Mesothelial cell of epicardium (in vitro differentiated cells): ENCODE measurements at regions not wholly inside any gene's neighbourhood (a gene's known extent, or its start where the extent isn't known, plus 50 kb on each side); places are given as distances from the start of the nearest gene placed in this dataset.

ENCODE experiments used
- DNase-seq, 2 experiments: peaks; one replicate each; pipeline ENCODE4 v3.0.0; 2021; ENCODE audit warnings: low spot score in 2 of 2; ENCODE audit not compliant: unreplicated experiment in 2 of 2
- H3K27ac Mint-ChIP-seq: 2 replicates; pipeline ENCODE4 v1.8.0; 2021; ENCODE audit warnings: mixed read lengths
- H3K27me3 Mint-ChIP-seq: 2 replicates; pipeline ENCODE4 v1.8.0; 2021; ENCODE audit warnings: low read depth, mixed read lengths
- H3K36me3 Mint-ChIP-seq: 2 replicates; pipeline ENCODE4 v1.8.0; 2021; ENCODE audit warnings: mixed read lengths
- H3K4me1 Mint-ChIP-seq: 2 replicates; pipeline ENCODE4 v1.8.0; 2021; ENCODE audit warnings: mixed read lengths
- H3K4me3 Mint-ChIP-seq: 2 replicates; pipeline ENCODE4 v1.8.0; 2021; ENCODE audit warnings: mild to moderate bottlenecking, moderate library complexity, mixed read lengths
- H3K9me3 Mint-ChIP-seq: 2 replicates; pipeline ENCODE4 v1.8.0; 2021; ENCODE audit warnings: mixed read lengths
- CTCF ChIP-seq: fragments of 200-600 bp; sonication (generic); IDR thresholded peaks from one replicate; pipeline ENCODE4 v1.5.0; 2021; ENCODE audit warnings: antibody characterized with exemption; ENCODE audit not compliant: unreplicated experiment

GRCh38 chr5:96043446-96043845 is 81.8 kb upstream of the ELL2 start:
- peaks cover 1% of the 10 kb centered on the region for H3K36me3 Mint-ChIP-seq
- no peak for DNase-seq

GRCh38 chr5:96037128-96037527 is 75.5 kb upstream of the ELL2 start:
- peaks cover 4% of the 10 kb centered on the region for H3K36me3 Mint-ChIP-seq
- no peak for TF ChIP-seq CTCF

More at GRCh38 chr5:96043446-96043845, 81.8 kb upstream of the ELL2 start:
- Mint-ChIP-seq H3K27me3 (no peaks in the 10 kb centered on the region), H3K9me3 (peaks cover 22% of the 10 kb centered on the region), H3K27ac (no peak overlapping the region), H3K4me3 (no peak overlapping the region), H3K4me1 (no peaks in the 10 kb centered on the region)
- no peak for TF ChIP-seq CTCF

GRCh38 chr5:96036301-96036700 is 74.7 kb upstream of the ELL2 start:
- no peaks in the 10 kb centered on the region for H3K4me1 Mint-ChIP-seq

More at GRCh38 chr5:96037128-96037527, 75.5 kb upstream of the ELL2 start:
- Mint-ChIP-seq H3K9me3 (peaks cover 37% of the 10 kb centered on the region), H3K27ac (no peak overlapping the region), H3K4me1 (no peaks in the 10 kb centered on the region), H3K27me3 (no peaks in the 10 kb centered on the region), H3K4me3 (no peak overlapping the region)
- DNase-seq, result no peak

GRCh38 chr5:96035796-96036195 is 74.1 kb upstream of the ELL2 start:
- no peak for DNase-seq
- Mint-ChIP-seq H3K4me3 (no peak overlapping the region), H3K27me3 (no peaks in the 10 kb centered on the region), H3K27ac (no peak overlapping the region), H3K36me3 (peaks cover 4% of the 10 kb centered on the region), H3K4me1 (no peaks in the 10 kb centered on the region), H3K9me3 (peaks cover 33% of the 10 kb centered on the region)
- TF ChIP-seq CTCF, result no peak

More at GRCh38 chr5:96036301-96036700, 74.7 kb upstream of the ELL2 start:
- Mint-ChIP-seq H3K4me3 (no peak overlapping the region), H3K9me3 (peaks cover 37% of the 10 kb centered on the region), H3K36me3 (peaks cover 4% of the 10 kb centered on the region), H3K27ac (no peak overlapping the region), H3K27me3 (no peaks in the 10 kb centered on the region)
- TF ChIP-seq CTCF, result no peak
- DNase-seq, result no peak

GRCh38 chr5:96033116-96033515 is 71.5 kb upstream of the ELL2 start:
- no peak for DNase-seq
- Mint-ChIP-seq H3K27me3 (no peaks in the 10 kb centered on the region), H3K4me3 (no peak overlapping the region), H3K4me1 (no peaks in the 10 kb centered on the region), H3K9me3 (peaks cover 19% of the 10 kb centered on the region), H3K36me3 (peaks cover 2% of the 10 kb centered on the region), H3K27ac (no peak overlapping the region)
- no peak for TF ChIP-seq CTCF

GRCh38 chr5:96031811-96032261 is 70.2 kb upstream of the ELL2 start:
- TF ChIP-seq CTCF, result no peak

More at GRCh38 chr5:96031811-96032261, 70.2 kb upstream of the ELL2 start:
- H3K27me3 Mint-ChIP-seq, result no peaks in the 10 kb centered on the region
- H3K4me3 Mint-ChIP-seq, result no peak overlapping the region
- no peak for DNase-seq
- H3K9me3 Mint-ChIP-seq, result peaks cover 19% of the 10 kb centered on the region
- peaks cover 2% of the 10 kb centered on the region for H3K36me3 Mint-ChIP-seq
- no peak overlapping the region for H3K27ac Mint-ChIP-seq
- H3K4me1 Mint-ChIP-seq, result no peaks in the 10 kb centered on the region
